ENCODE measurements at regions not wholly inside any gene's neighbourhood (a gene's known extent, or its start where the extent isn't known, plus 50 kb on each side); places are given as distances from the start of the nearest gene placed in this dataset.

DNA sequence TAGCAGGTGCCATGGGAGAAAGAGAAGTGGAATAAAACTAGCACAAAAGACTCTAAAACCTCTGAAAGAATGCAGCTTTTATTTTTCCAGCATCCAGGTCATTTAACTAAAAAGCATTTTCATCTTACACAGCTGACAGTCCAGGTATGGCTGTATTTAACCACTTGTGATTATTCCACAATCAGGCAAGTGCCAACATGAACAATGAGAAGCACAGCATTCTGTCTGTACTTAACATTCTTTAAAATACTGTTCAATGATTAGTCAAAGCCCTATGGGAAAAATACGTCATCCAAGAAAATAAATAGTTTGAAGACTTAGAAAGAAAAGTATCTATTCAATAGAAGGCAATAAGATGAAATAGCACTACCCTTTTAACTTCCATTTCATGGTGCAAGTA is 246.9 kb downstream of the LIG4 start (continued):
- TF ChIP-seq CTCF (IDR thresholded peaks at IDR 0.05 in 2 of 3, conservative IDR thresholded peaks at IDR 0.05 in 1 of 3; ENCODE audit: borderline replicate concordance in 1 of 3, insufficient read depth in 1 of 3, low read depth in 2 of 3, low read length in 2 of 3) (no peak), FOSL1 (IDR thresholded peaks at IDR 0.05; ENCODE audit: low read depth) (no peak), SP1 (IDR thresholded peaks at IDR 0.05; ENCODE audit: low read depth) (no peak), ZFX (IDR thresholded peaks at IDR 0.05) (no peak), SRF (IDR thresholded peaks at IDR 0.05; ENCODE audit: low read depth) (no peak), ATF3 (IDR thresholded peaks at IDR 0.05) (no peak), CEBPB (IDR thresholded peaks at IDR 0.05; ENCODE audit: low read depth) (no peak)

- intact Hi-C loops (cut with micrococcal nuclease), result no loop called here
- H3K4me3 ChIP-seq (replicated peaks in 1 of 2; ENCODE audit: low read depth in 1 of 2, low read length in 2 of 2), result no peak overlapping the region
- no peak for TF ChIP-seq REST (IDR thresholded peaks at IDR 0.05; ENCODE audit: low read depth)
- TF ChIP-seq SRF (IDR thresholded peaks at IDR 0.05; ENCODE audit: low read depth), result no peak
- TF ChIP-seq YY1 (IDR thresholded peaks at IDR 0.05; ENCODE audit: extremely low read depth, insufficient replicate concordance, low read depth, low read length), result no peak
- TF ChIP-seq, protein P1, sequence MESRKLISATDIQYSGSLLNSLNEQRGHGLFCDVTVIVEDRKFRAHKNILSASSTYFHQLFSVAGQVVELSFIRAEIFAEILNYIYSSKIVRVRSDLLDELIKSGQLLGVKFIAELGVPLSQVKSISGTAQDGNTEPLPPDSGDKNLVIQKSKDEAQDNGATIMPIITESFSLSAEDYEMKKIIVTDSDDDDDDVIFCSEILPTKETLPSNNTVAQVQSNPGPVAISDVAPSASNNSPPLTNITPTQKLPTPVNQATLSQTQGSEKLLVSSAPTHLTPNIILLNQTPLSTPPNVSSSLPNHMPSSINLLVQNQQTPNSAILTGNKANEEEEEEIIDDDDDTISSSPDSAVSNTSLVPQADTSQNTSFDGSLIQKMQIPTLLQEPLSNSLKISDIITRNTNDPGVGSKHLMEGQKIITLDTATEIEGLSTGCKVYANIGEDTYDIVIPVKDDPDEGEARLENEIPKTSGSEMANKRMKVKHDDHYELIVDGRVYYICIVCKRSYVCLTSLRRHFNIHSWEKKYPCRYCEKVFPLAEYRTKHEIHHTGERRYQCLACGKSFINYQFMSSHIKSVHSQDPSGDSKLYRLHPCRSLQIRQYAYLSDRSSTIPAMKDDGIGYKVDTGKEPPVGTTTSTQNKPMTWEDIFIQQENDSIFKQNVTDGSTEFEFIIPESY (IDR thresholded peaks at IDR 0.05; ENCODE audit: extremely low read depth, insufficient replicate concordance, low read length), result no peak
- no peak for TF ChIP-seq POLR2AphosphoS5 (IDR thresholded peaks at IDR 0.05; ENCODE audit: low read depth, low read length)
- TF ChIP-seq ATF3 (IDR thresholded peaks at IDR 0.05), result no peak
- TF ChIP-seq ZFX (IDR thresholded peaks at IDR 0.05), result no peak
- no peak overlapping the region for H3K4me2 ChIP-seq (ENCODE audit: low read length)
- no peaks in the 10 kb centered on the region for H3K9me2 ChIP-seq (ENCODE audit: insufficient read depth)
- no peaks in the 10 kb centered on the region for H4K20me1 ChIP-seq (ENCODE audit: insufficient read depth)
- no peaks in the 10 kb centered on the region for H3K36me3 ChIP-seq (ENCODE audit: control insufficient read depth in 1 of 2, insufficient read depth in 2 of 2, low read length in 2 of 2)
- H3K79me2 ChIP-seq (ENCODE audit: insufficient read depth, low read length), result no peaks in the 10 kb centered on the region
- CTCF ChIA-PET, result no interaction called here
- no peaks in the 10 kb centered on the region for H3K27me3 ChIP-seq (ENCODE audit: insufficient read depth, low read length)
- peaks cover 4 to 9% of the 10 kb centered on the region in 2 experiments; a peak in 2 of 4 replicates for H3K9me3 ChIP-seq (ENCODE audit: control insufficient read depth in 1 of 2, insufficient read depth in 1 of 2, low read depth in 1 of 2, low read length in 2 of 2)
- no peak for ATAC-seq
- DNase-seq (ENCODE audit: low read depth, low spot score), result no peak
- H2AFZ ChIP-seq (ENCODE audit: low read depth, low read length, poor library complexity, severe bottlenecking), result no peak overlapping the region
- no peak overlapping the region for H3K9ac ChIP-seq (ENCODE audit: low read length)
- no TSS peak for BruUV-seq (replicated peaks)
- RAD21 ChIA-PET (ENCODE audit: low non-redundant PET in 1 of 2, low total read pairs in 2 of 2, uncharacterized antibody in 2 of 2, unreplicated experiment in 2 of 2), result no interaction called here
- POLR2A ChIA-PET, result no interaction called here
- no peak overlapping the region for H3K27ac ChIP-seq (ENCODE audit: low read depth, low read length)
- H3K4me1 ChIP-seq (ENCODE audit: control insufficient read depth in 1 of 2, insufficient read depth in 2 of 2, low read length in 2 of 2), result no peaks in the 10 kb centered on the region
Observed at GRCh38 chr13:107964395-107964794, 250.9 kb downstream of the LIG4 start.
